Heart right ventricle (tissue), 16 donors: ENCODE measurements at regions not wholly inside any gene's neighbourhood (a gene's known extent, or its start where the extent isn't known, plus 50 kb on each side); places are given as distances from the start of the nearest gene placed in this dataset.

Experiments
- ATAC-seq, 8 donors: fragments of 200-7000 bp; cut with Tn5 transposase; one replicate each; pipeline ENCODE4 v1.9.1; 2020; ENCODE audit warnings: mild to moderate bottlenecking in 8 of 8, moderate library complexity in 8 of 8, moderate number of reproducible peaks in 1 of 8
- DNase-seq, 2 donors: peaks; one replicate each; pipeline ENCODE4 v3.0.0-alpha.2; 2020
- H3K27ac ChIP-seq, 10 donors: fragments of 200-600 bp; sonication (generic) in 2 of 10; one replicate each; pipeline versions ENCODE4 v1.5.0 to v1.8.0; 2020 to 2022; ENCODE audit warnings: mild to moderate bottlenecking in 3 of 10
- H3K27me3 ChIP-seq, 7 donors: fragments of 200-600 bp; one replicate each; pipeline ENCODE4 v1.8.0; 2021 to 2022; ENCODE audit warnings: mild to moderate bottlenecking in 2 of 7
- H3K36me3 ChIP-seq, 9 donors: fragments of 200-600 bp; sonication (generic) in 1 of 9; one replicate each; pipeline versions ENCODE4 v1.5.0 to v1.8.0; 2020 to 2022; ENCODE audit warnings: mild to moderate bottlenecking in 2 of 9
- H3K4me1 ChIP-seq, 9 donors: fragments of 200-600 bp; sonication (generic) in 1 of 9; one replicate each; pipeline versions ENCODE4 v1.5.0 to v1.8.0; 2020 to 2022; ENCODE audit warnings: mild to moderate bottlenecking in 4 of 9
- H3K4me3 ChIP-seq, 10 donors: fragments of 200-600 bp; sonication (generic) in 2 of 10; one replicate each; pipeline versions ENCODE4 v1.5.0 to v1.8.0; 2020 to 2022; ENCODE audit warnings: mild to moderate bottlenecking in 7 of 10, moderate library complexity in 2 of 10
- H3K9me3 ChIP-seq, 11 donors: fragments of 200-600 bp in 10 of 11; sonication (generic) in 2 of 11; one replicate each; pipeline versions ENCODE4 v1.5.0 to v1.8.0; 2013 to 2022; ENCODE audit warnings: mild to moderate bottlenecking in 2 of 11, control low read depth in 1 of 11, moderate library complexity in 1 of 11
- WGBS, 2 donors: extraction: QIAGEN DNeasy Blood & Tissue Kit; methylation state at CpG; one replicate each; pipeline ENCODE4 v1.1.7; 2013; ENCODE audit warnings: inconsistent platforms in 1 of 2; 5-methylcytosine and 5-hydroxymethylcytosine counted together
- intact Hi-C, 10 donors: fragments of 100-400 bp; cut with DNase I; formaldehyde crosslinking; loops; one replicate each; pipeline versions ENCODE4 v1.11.1 to v1.14.2; 2022
- TF ChIP-seq, protein P1 (sequence below), 9 donors: fragments of 200-600 bp; sonication (generic) in 2 of 9; IDR thresholded peaks; one replicate each; pipeline versions ENCODE4 v1.5.0 to v1.8.0; 2021 to 2022; ENCODE audit warnings: antibody characterized with exemption in 9 of 9, mild to moderate bottlenecking in 5 of 9, moderate library complexity in 1 of 9
- donor health status: Arrhythmogenic right ventricular cardiomyopathy.
- donor health status: ischemic (EF 13 %, LVEDD 7.1; RV severe dilation, severe dysfunction).
- donor health status: healthy with polysubstance abuse.
- donor health status: DM: no; HTN: yes; CAD: no.
- donor health status: DM: no; HTN: no; CAD: no.
- donor health status: ischemic (EF 25% LVEDD 6.9; RV normal size, moderate dysfunction).
- donor health status: ischemic (EF 25% LVEDD 5.7; RV mildly dilated, moderate dysfunction).
- donor health status: healthy.
- donor health status: DM: yes; HTN: yes; CAD: no.
- donor health status: Ischemic cardiomyopathy.
- donor health status: ischemic (EF 35%, LVEDD 5.7; RV mildly dilated, moderate dysfunction).
- donor health status: nonischemic (EF 11% LVEDD 7.7; RV severe dilation, severe dysfunction).
- donor health status: DM: yes; HTN: yes; CAD: no.
- donor health status: PGD.
- donor health status: ischemic (EF 29% LVEDD 5.4; RV normal size, mild dysfunction).
- donor health status: nonischemic (EF 23%, LVEDD 6.1; RV moderate dilation, normal function).

DNA sequence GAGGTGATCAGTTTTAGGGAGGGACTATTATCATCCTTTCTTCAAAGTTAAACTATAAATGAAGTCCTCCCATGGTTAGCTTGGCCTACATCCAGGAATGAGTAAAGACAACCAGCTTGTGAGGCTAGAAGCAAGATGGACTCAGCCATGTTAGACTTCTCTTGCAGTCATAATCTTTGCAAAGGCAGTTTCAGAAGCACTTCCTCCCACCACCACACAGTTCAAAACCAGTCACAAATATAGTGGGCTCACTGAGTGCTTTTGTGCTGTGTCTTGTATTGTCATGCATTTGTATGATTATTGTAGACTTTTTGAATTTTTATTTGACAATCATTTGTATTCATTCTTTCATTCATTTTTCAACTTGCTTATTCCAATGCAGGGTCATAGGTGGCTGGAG, 204.5 kb downstream of the ZNF674 start:
- Histone ChIP-seq H3K4me1 (no peaks in the 10 kb centered on the region), H3K27ac (no peak overlapping the region), H3K4me3 (no peak overlapping the region), H3K27me3 (peaks cover 0 to 31% (median 0%) of the 10 kb centered on the region in 7 donors), H3K9me3 (no peaks in the 10 kb centered on the region), H3K36me3 (no peaks in the 10 kb centered on the region)
- no peak for ATAC-seq
- intact Hi-C loops: no loop called here
- DNase-seq: no peak
- TF ChIP-seq, protein P1, sequence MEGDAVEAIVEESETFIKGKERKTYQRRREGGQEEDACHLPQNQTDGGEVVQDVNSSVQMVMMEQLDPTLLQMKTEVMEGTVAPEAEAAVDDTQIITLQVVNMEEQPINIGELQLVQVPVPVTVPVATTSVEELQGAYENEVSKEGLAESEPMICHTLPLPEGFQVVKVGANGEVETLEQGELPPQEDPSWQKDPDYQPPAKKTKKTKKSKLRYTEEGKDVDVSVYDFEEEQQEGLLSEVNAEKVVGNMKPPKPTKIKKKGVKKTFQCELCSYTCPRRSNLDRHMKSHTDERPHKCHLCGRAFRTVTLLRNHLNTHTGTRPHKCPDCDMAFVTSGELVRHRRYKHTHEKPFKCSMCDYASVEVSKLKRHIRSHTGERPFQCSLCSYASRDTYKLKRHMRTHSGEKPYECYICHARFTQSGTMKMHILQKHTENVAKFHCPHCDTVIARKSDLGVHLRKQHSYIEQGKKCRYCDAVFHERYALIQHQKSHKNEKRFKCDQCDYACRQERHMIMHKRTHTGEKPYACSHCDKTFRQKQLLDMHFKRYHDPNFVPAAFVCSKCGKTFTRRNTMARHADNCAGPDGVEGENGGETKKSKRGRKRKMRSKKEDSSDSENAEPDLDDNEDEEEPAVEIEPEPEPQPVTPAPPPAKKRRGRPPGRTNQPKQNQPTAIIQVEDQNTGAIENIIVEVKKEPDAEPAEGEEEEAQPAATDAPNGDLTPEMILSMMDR (IDR thresholded peaks at IDR 0.05): no peak

DNA sequence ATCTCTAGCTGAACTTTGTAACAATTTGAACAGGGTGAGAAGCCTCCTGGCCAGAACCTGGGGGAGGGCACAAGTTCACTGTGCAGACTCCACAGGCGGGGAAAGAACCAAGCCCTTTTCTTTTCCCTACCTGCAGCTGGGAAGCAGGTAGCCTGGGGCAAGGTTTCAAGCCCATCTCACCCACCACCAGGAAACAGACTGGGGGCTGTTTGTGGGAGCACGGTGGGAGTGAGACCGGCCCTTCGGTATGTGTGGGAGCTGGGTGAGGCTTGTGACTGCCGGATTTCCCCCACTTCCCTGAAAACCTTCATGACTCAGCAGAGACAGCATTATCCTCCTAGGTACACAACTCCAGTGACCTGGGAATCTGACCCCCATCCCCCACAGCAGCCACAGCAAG, 211.7 kb downstream of the ZNF674 start:
- ATAC-seq (no peak), DNase-seq (no peak)
- WGBS, 2 donors: 77 to 83% methylated on average over 4 to 5 of the region's 5 CpGs
- intact Hi-C loops: loop anchor here in 1 of 10 donors (5.0 kb wide), 1 partner anchor 1789 kb away; no protein-coding TSS in a partner anchor
- Histone ChIP-seq H3K4me3 (no peak overlapping the region), H3K4me1 (no peaks in the 10 kb centered on the region), H3K9me3 (peaks cover 0 to 7% (median 0%) of the 10 kb centered on the region in 11 donors), H3K27me3 (peaks cover 0 to 30% (median 0%) of the 10 kb centered on the region in 7 donors), H3K36me3 (no peaks in the 10 kb centered on the region), H3K27ac (no peak overlapping the region)
- TF ChIP-seq, protein P1 (IDR thresholded peaks at IDR 0.05): no peak

DNA sequence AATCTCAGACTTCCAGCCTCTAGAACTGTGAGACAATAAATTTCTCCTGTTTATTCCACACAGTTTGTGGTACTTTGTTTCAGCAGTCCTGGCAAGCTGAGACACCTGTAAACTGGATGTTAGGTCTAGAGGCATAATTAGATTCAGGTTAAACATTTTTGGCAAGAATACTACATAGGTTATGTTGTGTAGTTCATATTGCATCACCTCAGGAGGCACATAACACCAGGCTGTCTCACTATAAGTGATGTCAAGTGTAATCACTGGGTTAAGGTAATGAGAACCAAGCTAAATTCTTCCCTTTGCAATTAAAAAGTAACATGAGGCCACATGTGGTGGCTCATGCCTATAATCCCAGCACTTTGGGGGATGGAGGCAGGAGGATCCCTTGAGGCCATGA, 214.2 kb downstream of the ZNF674 start:
- TF ChIP-seq, protein P1 (IDR thresholded peaks at IDR 0.05): no peak
- intact Hi-C loops: loop anchor here in 1 of 10 donors (5.0 kb wide), 1 partner anchor 1791 kb away; no protein-coding TSS in a partner anchor
- peaks cover 0 to 50% (median 0%) of the 10 kb centered on the region in 7 donors for H3K27me3 ChIP-seq
- peaks cover 0 to 7% (median 0%) of the 10 kb centered on the region in 11 donors for H3K9me3 ChIP-seq
- ATAC-seq (no peak), DNase-seq (no peak)
- H3K4me3 ChIP-seq: no peak overlapping the region
- no peaks in the 10 kb centered on the region for H3K36me3 ChIP-seq
- peaks cover 0 to 8% (median 0%) of the 10 kb centered on the region in 9 donors for H3K4me1 ChIP-seq
- no peak overlapping the region for H3K27ac ChIP-seq

- DNase-seq (no peak), ATAC-seq (no peak)
- Histone ChIP-seq H3K36me3 (no peaks in the 10 kb centered on the region), H3K4me3 (no peak overlapping the region), H3K4me1 (peaks cover 0 to 9% (median 0%) of the 10 kb centered on the region in 9 donors), H3K27ac (no peak overlapping the region), H3K9me3 (peaks cover 0 to 7% (median 0%) of the 10 kb centered on the region in 11 donors), H3K27me3 (peaks cover 0 to 55% (median 0%) of the 10 kb centered on the region in 7 donors)
- 87 to 88% methylated on average over 2 of the region's 2 CpGs for WGBS, 2 donors
- TF ChIP-seq, protein P1 (IDR thresholded peaks at IDR 0.05): no peak
- intact Hi-C loops: loop anchor here in 1 of 10 donors (5.0 kb wide), 1 partner anchor 1792 kb away; no protein-coding TSS in a partner anchor
Observed at GRCh38 chrX:46330513-46330912, 214.7 kb downstream of the ZNF674 start.
